Testis (tissue), 2 donors: ENCODE measurements at regions not wholly inside any gene's neighbourhood (a gene's known extent, or its start where the extent isn't known, plus 50 kb on each side); places are given as distances from the start of the nearest gene placed in this dataset.

Experiments used
- DNase-seq: peaks from one replicate; pipeline ENCODE4 v3.0.0-alpha.2; 2019
- H3K27ac ChIP-seq, 2 donors: fragments of 200-600 bp; sonication (generic); one replicate each; pipeline ENCODE4 v1.5.1; 2019
- H3K27me3 ChIP-seq: fragments of 200-600 bp; sonication (generic); one replicate; pipeline ENCODE4 v1.5.1; 2019
- H3K36me3 ChIP-seq: fragments of 200-600 bp; sonication (generic); one replicate; pipeline ENCODE4 v1.5.1; 2017; ENCODE audit warnings: low read depth; ENCODE audit errors: missing control alignments
- H3K4me1 ChIP-seq: fragments of 200-600 bp; sonication (generic); one replicate; pipeline ENCODE4 v1.5.1; 2019
- H3K4me3 ChIP-seq, 2 donors: fragments of 200-600 bp; sonication (generic); one replicate each; pipeline ENCODE4 v1.5.1; 2017 to 2019
- H3K9me3 ChIP-seq: fragments of 200-600 bp; sonication (generic); one replicate; pipeline ENCODE4 v1.5.1; 2017
- POLR2A ChIP-seq: fragments of 450-650 bp; IDR thresholded peaks from one replicate; pipeline ENCODE4 v1.6.1; 2017; ENCODE audit warnings: antibody characterized with exemption, mild to moderate bottlenecking, moderate library complexity
- WGBS, 2 donors: methylation state at CpG; one replicate each; pipeline ENCODE4 v1.1.5; 2018; 5-methylcytosine and 5-hydroxymethylcytosine counted together
- intact Hi-C: fragments of 100-400 bp; cut with DNase I; formaldehyde crosslinking; loops from one replicate; pipeline ENCODE4 v1.15.1; 2023; ENCODE audit warnings: low total_unique reads
- TF ChIP-seq, protein P1 (sequence below), 3 experiments: fragments of 450-650 bp in 2 of 3; fragments of 200-600 bp in 1 of 3; sonication (generic) in 1 of 3; IDR thresholded peaks; one replicate each; pipeline ENCODE4 v1.5.1; 2016 to 2019; ENCODE audit warnings: antibody characterized with exemption in 3 of 3, mild to moderate bottlenecking in 2 of 3, moderate library complexity in 1 of 3

DNA sequence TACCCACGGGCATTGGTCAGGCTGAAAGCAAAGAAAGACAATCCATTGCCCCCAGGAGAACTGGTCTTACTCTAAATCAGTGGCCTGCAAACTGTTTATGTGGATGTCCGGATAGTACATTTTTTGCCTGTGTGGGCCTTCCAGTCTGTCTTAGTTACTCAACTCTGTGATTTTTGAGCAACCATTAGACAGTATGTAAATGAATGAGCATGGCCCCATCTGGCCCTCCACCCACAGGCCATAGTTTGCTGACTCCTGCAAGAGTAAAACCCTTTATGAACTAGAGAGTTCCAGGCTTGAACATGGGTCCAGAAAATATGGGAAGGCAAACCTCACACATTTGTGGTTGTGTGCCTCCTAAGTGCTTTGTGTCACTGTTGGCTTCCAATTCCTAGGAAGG lies 55.7 kb upstream of the CYP1B1 start:
- intact Hi-C loops, result no loop called here
- no peak for DNase-seq
- Histone ChIP-seq H3K27ac (no peak overlapping the region), H3K36me3 (no peaks in the 10 kb centered on the region), H3K9me3 (no peaks in the 10 kb centered on the region), H3K4me1 (peaks cover 6% of the 10 kb centered on the region), H3K27me3 (no peaks in the 10 kb centered on the region), H3K4me3 (no peak overlapping the region)
- TF ChIP-seq, protein P1, sequence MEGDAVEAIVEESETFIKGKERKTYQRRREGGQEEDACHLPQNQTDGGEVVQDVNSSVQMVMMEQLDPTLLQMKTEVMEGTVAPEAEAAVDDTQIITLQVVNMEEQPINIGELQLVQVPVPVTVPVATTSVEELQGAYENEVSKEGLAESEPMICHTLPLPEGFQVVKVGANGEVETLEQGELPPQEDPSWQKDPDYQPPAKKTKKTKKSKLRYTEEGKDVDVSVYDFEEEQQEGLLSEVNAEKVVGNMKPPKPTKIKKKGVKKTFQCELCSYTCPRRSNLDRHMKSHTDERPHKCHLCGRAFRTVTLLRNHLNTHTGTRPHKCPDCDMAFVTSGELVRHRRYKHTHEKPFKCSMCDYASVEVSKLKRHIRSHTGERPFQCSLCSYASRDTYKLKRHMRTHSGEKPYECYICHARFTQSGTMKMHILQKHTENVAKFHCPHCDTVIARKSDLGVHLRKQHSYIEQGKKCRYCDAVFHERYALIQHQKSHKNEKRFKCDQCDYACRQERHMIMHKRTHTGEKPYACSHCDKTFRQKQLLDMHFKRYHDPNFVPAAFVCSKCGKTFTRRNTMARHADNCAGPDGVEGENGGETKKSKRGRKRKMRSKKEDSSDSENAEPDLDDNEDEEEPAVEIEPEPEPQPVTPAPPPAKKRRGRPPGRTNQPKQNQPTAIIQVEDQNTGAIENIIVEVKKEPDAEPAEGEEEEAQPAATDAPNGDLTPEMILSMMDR (IDR thresholded peaks at IDR 0.05), result no peak
- no peak for TF ChIP-seq POLR2A
- 88 to 97% methylated on average over 2 of the region's 2 CpGs for WGBS, 2 donors

DNA sequence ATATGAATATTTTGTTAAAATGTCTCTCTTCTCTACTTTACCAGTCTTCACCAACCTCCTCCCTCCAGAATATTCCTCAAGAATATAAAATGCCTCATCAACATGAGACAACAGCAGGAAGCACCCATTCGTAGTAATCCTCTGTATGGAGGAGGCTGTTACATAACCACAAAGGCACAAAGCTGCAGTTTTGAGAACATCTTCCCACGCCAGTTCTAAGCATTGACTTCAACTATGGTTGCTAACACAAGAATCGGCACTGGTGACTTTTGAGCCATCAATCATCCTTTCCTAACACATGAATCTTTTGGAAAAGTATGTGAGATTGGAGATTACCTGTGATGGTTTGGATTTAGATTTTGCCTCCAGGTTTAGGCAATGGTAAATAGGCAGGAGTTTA lies 54.9 kb upstream of the CYP1B1 start:
- peaks cover 6% of the 10 kb centered on the region for H3K4me1 ChIP-seq
- intact Hi-C loops, result no loop called here
- H3K27ac ChIP-seq, result no peak overlapping the region
- 82 to 84% methylated on average over 3 of the region's 3 CpGs for WGBS, 2 donors
- H3K36me3 ChIP-seq, result no peaks in the 10 kb centered on the region
- TF ChIP-seq POLR2A, result no peak
- TF ChIP-seq, protein P1 (IDR thresholded peaks at IDR 0.05), result no peak
- no peaks in the 10 kb centered on the region for H3K9me3 ChIP-seq
- H3K27me3 ChIP-seq, result no peaks in the 10 kb centered on the region
- H3K4me3 ChIP-seq, result no peak overlapping the region
- no peak for DNase-seq

DNA sequence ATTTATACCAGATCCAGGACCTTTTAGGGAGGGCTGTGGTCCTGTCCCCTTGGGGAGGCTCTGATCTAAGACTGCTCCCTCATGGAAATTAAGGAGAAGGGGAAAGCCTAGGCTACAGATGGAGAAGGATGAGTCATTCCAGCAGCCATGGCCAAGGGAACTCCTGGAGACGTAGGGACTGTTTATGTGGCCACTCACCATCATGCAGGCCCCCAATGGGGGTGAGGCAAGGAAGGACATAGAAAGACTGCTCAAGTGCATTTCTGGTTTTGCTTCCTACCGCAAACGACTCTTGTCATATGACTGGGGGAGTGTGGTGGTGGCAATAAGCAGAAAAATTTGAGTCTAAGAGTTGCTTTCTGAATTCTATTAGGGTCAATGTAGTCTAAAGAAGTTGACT lies 54.0 kb upstream of the CYP1B1 start:
- H3K27ac ChIP-seq, result no peak overlapping the region
- 67 to 75% methylated on average over 3 of the region's 3 CpGs for WGBS, 2 donors

DNA sequence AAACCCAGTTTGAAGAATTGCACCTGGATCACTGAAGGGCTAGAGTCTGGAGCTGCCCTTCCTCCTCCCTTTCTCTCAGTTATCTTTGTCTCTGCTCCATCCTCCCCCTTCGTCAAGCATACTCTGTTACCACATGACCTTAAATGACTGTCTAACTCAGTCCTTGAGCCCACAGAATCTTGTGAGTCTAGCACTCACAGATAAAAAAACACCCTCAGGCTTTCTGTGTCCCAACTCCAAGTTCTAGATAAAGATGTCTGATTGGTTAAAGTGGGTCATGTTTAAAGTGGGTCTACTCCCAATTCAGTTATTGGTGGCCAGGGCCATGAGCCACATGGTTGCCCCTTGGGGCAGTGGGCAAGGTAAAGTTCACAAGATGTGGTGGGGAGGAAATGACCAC lies 53.5 kb upstream of the CYP1B1 start:
- Histone ChIP-seq H3K4me1 (peaks cover 6% of the 10 kb centered on the region), H3K36me3 (no peaks in the 10 kb centered on the region), H3K27ac (no peak overlapping the region), H3K9me3 (no peaks in the 10 kb centered on the region), H3K27me3 (no peaks in the 10 kb centered on the region), H3K4me3 (no peak overlapping the region)
- intact Hi-C loops, result no loop called here
- 13 to 25% methylated on average over 1 of the region's 1 CpG for WGBS, 2 donors
- DNase-seq, result no peak
- TF ChIP-seq, protein P1 (IDR thresholded peaks at IDR 0.05), result no peak
- no peak for TF ChIP-seq POLR2A

More for the DNA sequence above, 54.0 kb upstream of the CYP1B1 start:
- no peak overlapping the region for H3K4me3 ChIP-seq
- intact Hi-C loops, result no loop called here
- H3K4me1 ChIP-seq, result peaks cover 6% of the 10 kb centered on the region
- H3K36me3 ChIP-seq, result no peaks in the 10 kb centered on the region
- TF ChIP-seq POLR2A, result no peak
- TF ChIP-seq, protein P1 (IDR thresholded peaks at IDR 0.05), result no peak
- H3K27me3 ChIP-seq, result no peaks in the 10 kb centered on the region
- H3K9me3 ChIP-seq, result no peaks in the 10 kb centered on the region
- no peak for DNase-seq

DNA sequence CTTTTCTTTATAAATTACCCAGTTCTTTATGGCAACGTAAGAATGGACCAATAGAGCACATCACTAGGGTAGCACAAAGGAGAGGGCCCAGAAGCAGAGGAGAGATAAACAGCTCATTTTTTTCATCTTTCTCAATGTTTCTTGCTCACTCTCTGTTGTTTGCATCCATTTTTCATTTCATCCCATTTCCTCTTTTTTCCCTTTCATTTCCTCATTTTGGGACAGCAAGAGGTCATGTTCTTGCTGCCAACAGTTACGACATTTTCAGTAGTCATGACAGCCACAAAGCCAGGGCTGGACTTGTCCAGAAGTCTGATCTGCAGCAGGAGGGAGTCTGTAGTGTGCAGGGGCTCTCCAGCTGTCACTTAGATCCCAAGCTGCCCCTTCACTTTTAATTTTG lies 52.7 kb upstream of the CYP1B1 start:
- H3K9me3 ChIP-seq, result no peaks in the 10 kb centered on the region
- 53 to 77% methylated on average over 2 of the region's 2 CpGs for WGBS, 2 donors
- no peaks in the 10 kb centered on the region for H3K27me3 ChIP-seq
- intact Hi-C loops, result no loop called here
- H3K4me1 ChIP-seq, result peaks cover 6% of the 10 kb centered on the region
- DNase-seq, result no peak
- no peak overlapping the region for H3K4me3 ChIP-seq
- H3K27ac ChIP-seq, result no peak overlapping the region
- no peaks in the 10 kb centered on the region for H3K36me3 ChIP-seq
- no peak for TF ChIP-seq POLR2A
- TF ChIP-seq, protein P1 (IDR thresholded peaks at IDR 0.05), result no peak
